LNCAP (cell line): ENCODE measurements at regions not wholly inside any gene's neighbourhood (a gene's known extent, or its start where the extent isn't known, plus 50 kb on each side); places are given as distances from the start of the nearest gene placed in this dataset.

Source experiments
- CTCF ChIP-seq: fragments of 450-650 bp; IDR thresholded peaks from 2 replicates; pipeline ENCODE4 v1.5.1; 2017; ENCODE audit warnings: mild to moderate bottlenecking

- TF ChIP-seq CTCF = no peak
These were observed 84.9 kb upstream of the GLS start for GRCh38 chr2:190795686-190796085.

DNA sequence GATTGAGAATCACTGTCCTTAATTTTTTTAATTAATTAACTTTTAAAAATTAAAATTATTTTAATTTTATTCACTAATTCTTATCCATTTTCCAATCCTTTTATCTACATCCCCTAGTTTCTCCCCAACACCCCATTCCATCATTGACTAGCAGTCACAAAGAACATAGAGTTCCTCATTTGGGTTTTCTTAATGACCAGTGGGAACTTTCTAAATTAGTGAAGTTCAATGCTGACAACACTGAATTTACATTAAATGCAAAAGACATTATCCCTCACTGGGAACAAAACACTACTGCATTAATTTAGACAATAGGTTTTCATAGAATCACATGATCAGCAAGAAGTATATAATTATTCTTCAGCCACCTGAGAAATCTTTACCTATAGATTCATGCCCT, 80.6 kb upstream of the GLS start:
- no peak for TF ChIP-seq CTCF

DNA sequence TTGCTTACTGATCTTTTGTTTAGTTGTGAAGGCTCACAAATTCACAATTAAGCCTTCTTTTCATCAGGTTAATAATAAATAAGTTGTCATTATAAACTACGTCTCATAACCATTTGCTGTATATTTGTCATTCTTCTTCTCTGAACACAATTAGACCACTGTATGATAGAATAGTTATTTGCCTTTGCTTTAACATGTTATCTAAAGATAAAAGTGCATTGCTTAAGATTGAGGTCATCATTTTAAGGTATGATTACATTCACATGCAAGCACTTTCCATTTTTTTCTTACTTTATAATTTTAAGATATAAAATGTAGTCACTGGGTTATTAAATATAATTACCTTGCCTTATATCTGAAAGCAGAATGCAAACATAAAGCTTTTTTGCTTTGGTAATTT, 80.1 kb upstream of the GLS start:
- TF ChIP-seq CTCF = no peak

GRCh38 chr2:190802129-190802528, 78.5 kb upstream of the GLS start:
- no peak for TF ChIP-seq CTCF

GRCh38 chr2:190802626-190803209, 77.9 kb upstream of the GLS start:
- TF ChIP-seq CTCF = no peak

GRCh38 chr2:190804182-190804795, 76.3 kb upstream of the GLS start:
- TF ChIP-seq CTCF = peak; percentile 56

- TF ChIP-seq CTCF = no peak
These were observed 75.5 kb upstream of the GLS start for GRCh38 chr2:190805126-190805525.

DNA sequence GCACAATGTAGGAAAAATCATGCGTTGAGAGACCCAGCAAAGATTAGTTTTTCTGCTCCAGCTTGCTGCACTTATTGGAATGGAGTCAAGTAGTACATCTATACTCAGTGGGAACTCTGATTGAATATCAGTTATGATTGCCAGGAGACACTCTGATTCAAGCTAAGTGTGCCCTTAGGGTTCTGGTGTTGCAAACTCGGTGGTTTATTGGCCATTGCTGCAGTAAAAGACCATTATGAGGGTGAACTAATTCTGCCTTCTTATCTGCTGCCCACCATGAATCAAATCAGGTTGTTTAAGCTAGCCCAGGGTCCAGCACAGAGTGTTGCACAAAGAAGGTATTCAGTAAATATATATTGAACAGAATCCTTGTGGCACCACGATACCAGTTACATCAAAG, 74.8 kb upstream of the GLS start:
- TF ChIP-seq CTCF = no peak
